Bone marrow (tissue), 2 donors: ENCODE measurements at regions not wholly inside any gene's neighbourhood (a gene's known extent, or its start where the extent isn't known, plus 50 kb on each side); places are given as distances from the start of the nearest gene placed in this dataset.

Experiments used
- DNase-seq, 2 donors: peaks; one replicate each; lab custom pipeline; 2025; lab: John Stamatoyannopoulos, UW

DNA sequence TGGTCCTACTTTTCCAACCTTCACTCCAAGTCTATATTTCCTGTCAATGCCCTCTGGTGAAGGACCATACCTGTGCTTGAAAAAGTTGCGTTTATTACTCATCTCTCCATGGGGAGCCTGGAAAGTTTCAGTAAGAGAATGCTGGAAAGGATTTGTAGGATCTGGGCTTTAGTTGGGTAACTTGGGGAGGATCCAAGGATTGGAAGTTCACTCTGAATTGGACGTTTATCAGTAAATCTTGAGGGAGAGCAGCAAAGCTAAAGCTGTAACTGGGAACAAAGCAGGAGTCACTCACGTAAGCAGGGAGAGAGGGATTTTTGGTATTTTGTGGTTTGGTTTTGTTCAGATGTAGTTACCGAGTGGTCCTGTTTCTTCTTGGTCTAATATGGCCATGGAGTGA lies 51.4 kb upstream of the NPVF start:
- no peak for DNase-seq

DNA sequence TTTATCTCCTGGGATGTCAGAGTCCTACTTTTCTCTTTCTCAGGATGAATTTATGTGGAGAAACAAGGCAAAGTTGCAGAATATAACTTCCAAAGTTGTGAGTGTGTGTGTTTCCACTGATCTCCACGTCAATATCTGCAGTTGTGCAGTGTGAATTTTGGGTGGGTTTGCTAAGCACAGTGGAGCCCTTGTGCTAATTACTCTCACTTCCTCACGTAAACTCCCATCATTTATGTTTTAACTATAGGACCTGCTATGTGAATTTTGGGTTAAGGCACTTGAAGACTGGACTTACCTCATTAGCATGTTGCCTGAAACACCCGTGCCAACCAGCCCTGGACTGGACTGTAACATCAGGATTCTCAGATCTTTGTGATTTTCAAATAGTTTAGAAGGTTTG lies 51.9 kb upstream of the NPVF start:
- no peak for DNase-seq

DNA sequence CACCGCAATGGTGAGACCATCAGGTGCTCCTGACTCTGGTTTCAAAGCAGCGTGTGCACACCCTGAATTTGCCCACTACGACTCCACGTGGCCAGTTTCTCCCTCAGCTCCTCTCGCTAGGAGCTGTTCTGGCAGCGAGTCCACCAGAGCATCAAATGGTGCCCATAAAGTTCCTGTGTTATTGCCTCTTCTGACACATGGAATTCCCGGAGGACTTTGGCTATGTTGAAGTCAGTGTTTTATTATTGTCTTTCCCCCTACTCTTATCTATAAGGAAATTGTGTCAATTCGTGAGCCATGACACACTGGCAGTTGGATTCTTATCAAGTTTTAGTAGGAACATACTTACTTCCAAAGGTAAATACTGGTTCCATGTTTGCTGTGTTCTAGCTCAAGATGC lies 53.9 kb upstream of the NPVF start:
- no peak for DNase-seq

DNA sequence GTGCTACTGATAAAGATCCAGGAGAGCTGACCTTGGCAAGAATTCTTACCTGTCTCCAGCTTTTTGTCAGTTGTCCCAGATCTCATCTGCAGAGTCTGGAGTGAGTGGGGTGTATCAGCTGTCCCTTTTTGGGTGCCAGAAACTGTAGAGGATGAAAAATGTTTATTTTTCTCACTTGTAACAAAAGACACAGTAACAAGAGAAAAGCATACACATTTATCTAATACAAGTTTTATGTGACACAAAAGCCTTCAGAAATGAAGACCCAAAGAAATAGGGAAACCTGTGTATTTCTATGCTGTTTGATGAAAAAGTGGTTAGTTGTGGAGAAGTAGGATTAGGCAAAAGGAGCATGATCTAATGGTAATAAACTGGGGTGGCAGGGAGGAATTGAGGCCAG lies 58.5 kb upstream of the NPVF start:
- DNase-seq = no peak

DNA sequence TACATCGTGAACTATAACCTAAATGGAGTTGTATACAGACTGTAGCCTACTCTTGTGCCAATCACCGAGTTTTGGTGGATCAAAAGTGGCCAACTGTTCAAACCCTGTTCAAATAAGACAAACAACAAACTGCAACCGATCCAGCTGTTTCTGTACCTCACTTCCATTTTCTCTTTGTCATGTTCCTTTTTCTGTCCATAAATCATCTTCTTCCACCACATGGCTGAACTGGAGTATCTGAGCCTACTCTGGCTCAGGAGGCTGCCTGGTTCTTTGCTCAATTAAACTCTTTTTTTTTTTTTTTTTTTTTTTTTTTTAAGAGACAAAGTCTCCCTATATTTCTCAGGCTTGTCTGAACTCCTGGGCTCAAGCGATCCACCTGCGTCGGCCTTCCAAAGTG lies 59.0 kb upstream of the NPVF start:
- DNase-seq = no peak

DNA sequence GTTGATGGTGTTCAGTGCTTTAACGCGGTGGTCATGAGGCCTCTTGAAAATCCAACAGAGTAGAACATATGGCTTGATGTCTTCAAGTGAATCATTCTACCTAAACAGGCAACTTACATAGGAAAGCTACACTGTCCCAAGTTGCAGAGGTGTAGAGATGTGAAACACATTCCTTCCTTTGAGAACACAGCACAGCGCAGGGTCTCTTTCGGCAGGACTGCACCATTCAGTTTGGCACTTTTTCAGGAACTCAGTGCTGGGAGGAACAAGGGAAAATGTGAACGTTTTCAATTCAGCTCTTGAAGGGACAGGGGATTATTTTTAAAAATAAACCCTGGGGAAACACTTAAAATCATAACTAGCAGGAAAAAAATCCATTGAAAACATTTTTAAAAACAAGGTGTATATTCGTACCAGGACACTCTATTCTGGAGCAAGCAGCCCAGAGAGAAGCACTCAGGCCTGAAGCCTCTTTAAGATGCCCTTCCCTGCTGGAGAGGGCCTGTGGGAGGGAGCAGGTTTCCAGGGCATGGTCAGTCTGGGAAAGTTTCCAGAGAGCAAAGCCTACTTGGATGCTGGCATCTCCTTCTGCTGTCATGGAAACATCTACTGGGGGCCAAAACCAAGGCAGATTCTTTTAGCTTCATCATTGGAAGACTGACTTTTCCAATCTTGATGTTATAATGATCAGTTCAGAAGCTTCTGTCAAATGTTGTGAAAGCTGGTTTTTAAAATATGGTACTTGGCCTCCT lies 60.4 kb upstream of the NPVF start:
- no peak for DNase-seq

DNA sequence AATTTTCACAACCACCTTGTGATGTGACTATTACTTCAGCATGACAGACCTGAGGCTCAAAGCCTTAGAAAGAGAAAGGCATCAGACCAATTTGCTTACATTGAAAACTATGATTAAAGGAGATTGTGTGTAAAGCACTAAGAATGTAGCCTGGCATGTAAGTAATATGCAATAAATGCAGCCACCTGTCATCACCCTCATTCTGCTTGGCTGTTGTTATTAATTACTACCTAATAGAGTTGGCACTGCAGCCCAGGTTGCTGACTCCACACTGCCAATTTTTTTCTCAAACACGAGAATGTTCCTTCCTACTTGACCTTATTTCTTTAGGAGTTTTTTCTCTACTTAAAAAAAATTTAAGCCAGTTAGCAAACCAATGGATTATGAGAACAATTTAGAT lies 61.2 kb upstream of the NPVF start:
- no peak for DNase-seq

DNA sequence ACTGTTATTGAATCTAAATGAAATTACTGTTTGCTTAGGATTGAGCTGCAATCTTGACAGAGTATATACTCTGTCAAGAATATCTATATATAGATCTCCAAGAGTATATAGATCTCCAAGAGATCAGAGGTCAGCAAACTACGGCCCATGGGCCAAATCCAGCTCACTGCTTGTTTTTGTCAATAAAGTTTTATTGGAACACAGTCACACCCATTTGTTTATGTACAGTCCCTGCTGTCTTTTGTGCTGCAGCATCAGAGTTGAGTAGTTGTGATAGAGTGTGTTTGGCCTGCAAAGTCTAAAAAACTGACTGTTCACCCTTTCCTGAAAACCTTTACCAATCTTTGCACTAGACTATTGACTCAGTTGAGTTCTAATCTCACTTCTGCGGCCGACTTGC lies 66.3 kb upstream of the NPVF start:
- no peak for DNase-seq

DNA sequence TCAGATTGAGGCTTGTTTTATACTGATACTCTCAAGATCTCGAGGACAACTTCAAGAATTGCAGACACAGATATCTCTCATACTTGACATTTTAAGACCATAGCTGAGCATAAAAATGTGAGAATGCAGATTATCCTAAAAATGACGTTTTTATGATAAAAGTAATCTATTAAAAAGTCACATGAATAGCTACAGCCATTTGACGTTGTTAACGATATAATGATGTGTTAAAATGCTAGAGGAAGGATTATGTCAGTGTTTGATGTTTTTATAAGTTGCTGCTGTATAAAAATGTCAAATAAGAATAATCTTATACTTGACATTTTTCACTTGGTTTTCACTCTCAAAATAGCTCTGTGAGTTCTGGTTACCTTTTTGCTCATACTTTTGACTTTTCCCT lies 67.1 kb upstream of the NPVF start:
- DNase-seq = no peak

DNA sequence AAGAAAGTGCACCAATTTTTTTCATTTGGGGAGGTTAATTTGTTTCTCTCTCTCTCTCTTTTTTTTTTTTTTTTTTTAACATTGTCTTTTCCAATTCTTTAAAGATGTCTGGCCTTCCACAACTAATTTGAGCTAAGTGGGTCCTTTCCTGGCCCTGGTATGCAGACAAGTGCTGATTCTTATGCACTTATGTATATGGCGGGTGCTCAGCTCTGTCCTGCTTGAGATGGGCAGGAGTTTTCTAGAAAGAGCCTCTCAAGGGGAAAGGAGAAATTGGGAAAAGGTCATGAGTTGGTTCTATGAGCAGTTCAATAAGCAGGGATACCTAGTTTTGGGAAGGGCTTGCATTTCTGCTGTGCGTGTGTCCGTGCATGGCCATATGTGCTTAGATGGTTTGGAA lies 67.8 kb upstream of the NPVF start:
- DNase-seq = no peak

DNA sequence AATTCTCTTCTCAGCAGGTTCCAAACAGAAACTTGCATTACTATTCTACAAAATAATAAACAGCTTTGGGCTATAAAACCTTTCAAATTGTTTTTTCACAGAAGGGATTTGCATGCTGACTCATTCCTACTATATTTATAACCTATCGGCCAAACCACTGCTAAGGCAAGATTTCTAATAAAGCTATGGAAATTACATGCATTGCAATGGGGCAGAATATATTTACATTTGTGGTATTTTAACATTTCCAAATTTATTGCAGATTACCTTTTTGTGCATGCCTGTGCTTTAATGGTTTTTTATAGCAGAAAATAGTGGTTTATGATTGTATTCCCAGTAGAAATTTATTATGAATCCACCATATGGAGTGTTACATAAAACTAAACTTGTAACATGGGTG lies 69.0 kb upstream of the NPVF start:
- DNase-seq = no peak

DNA sequence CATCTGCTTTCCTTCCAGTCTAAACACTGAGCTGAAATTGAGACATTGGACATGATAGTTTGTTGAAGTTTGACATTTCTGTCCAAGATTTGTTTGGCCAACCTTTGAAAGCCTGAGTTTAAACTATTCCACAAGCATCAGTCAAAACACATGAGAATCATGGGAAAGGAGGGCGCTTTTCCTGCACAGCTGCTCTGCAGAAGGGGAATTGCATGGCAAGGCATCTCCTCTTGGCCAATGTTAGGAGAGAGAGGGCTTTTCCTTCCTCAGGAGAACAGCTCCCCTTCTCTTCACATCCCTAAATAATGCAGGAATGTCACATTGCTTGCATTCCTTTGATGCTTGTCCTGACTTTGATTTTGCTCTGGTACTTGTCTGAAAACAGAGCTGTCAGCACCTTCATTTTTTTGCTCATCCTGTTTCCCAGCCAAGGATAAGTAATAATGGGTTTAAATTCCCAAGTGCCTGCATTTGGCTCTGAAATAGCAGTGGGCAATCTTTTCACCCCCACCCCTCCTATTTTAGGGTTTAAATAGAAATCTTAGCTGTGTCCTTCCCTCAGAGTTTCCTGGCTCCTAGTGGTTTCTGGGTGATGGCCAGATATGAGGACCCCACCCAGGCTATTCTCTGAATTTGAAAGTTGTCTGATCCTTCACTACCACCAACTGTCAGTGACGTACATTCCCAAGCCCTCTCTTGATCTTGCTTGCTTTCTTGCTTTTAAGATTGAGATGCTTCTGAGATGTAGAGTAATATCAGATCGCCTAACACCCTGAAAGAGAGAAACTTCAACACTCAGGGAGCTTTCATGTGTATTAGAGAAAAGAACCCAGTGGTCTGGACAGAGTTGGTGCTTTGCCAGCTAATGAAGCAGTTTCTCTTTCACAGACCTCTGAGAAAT lies 75.2 kb upstream of the NPVF start:
- DNase-seq = no peak

DNA sequence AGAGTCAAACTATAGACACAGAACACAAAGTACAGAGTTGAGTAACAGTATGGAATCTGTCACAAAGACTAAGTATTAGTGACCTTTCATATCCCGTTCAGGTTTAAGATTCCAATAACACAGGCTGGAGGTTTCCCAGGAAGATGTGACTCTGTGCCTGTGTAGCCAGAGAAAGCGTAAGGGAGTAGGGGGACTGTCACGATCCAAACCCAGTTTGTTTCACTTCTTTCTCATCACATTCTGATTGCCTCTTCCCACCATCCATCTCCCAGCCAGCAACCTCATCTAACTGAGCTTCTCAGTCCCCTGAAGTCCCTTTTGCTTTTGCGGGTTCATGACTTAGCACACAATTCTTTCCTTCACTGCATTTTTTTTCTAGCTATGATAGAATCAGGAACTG lies 76.4 kb upstream of the NPVF start:
- no peak for DNase-seq

DNA sequence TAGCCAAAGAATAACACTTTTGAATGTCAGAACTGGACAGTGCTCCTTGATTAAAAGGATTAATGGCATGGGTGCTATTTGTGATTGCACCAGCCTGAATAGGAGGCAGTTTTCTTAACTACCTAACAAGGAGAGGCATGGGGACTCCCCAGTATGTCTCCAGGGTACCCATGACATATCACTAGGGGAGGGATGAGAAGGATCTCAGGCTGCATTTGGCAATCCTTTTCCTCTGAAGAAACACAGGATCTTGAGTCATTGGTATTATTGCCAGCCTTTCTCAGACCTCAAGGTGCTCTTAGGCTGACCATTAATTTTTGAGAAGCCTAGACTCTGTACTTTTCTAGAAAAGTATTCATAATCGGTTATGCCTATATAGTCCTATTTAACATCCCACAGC lies 77.5 kb upstream of the NPVF start:
- no peak for DNase-seq

DNA sequence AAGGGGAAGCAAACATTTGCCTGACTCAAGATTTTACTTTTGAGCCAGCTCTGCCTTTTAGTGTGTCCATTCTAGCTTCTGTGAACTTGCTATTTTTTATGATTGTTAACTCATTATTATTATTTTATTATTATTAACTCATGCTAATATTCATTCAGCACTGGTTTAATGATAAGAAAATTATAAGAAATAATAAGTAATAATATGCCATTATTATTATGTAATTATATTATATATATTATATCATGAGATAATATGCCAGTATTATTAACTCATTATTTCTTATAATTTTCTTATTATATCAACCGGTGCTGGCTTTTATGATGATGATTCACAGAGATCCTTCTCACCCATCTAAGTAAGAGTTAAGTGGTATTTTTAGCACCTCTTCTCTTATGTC lies 79.3 kb upstream of the NPVF start:
- DNase-seq = no peak

DNA sequence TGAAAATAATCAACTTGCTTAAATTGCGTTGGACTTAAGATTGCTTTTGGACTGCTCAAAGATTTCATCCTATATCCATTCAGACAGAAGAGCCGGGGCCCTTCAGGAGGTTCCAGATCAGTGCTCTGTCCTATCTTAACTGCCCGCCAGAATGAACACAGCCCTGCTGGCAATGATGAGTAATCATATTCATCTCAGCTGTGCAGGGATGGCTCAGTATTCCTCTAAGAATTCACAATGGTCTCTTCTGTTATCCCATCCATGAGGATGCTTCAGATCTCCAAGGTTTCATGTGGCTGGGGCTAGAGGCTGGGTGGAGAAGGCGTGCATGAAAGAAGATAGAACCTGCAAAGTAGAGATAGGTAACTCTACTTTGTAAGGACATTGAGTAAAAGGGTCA lies 80.0 kb upstream of the NPVF start:
- DNase-seq = no peak

DNA sequence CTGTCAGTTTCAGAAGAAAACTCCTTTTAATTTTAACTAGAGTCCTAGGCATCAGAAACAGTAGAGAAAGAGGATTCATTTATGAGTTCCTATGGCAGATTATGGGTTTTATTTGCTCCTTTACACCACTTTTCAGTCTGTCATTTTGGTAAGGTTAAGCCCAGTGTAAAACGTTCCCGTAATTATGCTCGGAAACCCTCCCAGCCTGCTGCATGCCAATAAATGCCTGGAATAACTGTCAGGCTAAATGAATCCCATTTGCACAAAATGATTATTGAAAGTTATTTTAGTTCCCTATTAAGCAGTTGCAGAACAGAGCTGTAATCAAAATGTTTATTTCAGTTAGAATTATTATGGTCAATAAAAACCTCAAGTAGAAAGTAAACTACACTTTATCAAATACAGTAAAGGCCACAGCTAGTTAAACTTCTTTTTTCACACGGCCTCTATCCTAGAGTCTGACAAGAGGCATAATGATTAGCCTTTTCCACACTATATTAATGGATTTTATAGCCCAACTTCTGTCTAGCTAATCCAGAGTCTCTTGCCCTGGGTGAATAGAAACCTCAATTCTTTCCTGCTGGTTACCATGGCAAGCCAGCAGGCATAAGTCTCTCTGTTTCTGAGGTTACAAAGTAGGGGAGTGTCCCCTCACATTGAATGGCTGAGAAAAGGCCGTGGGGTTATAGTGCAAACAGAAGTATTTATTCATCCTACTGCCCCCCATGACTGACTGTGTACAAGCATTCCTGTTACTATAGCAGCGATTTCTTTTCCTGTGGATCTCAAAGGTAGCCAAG lies 80.8 kb upstream of the NPVF start:
- DNase-seq = no peak

DNA sequence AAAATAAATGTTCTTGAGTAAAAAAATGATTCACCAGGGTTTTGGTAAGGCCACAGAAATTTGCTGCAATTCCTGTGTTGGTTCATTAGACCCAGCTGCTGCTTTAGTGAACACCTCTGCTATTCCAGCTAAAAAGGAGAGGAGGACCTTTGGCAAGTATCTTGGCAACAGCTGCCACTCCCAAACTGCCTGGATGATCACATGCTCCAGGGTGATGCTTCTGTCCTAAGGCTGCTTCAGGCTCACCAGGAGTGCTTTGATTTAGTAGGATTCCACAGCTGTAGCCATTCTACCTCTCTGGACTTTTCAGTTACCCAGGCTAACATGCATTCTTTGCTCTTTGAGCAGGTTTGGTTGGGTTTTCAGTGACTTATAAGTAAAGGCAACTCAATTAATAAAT lies 82.6 kb upstream of the NPVF start:
- no peak for DNase-seq

DNA sequence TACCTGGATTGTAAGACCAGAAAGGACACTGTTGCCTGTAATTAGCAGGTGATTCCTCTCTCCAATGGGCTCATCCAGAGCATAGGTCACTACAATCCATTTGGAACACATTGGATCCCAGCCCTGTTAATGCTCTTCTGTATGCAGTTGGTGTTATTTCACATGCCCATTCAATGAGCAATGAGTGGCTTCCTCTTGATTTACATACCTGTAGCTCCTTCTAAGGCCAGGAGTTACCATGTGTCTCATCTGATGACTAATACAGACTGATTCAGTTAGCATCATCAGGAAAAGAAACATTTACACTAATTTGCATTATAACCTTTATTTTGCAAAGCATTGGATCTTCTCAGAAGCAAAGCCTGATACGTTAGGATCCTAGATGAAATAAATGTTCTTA lies 83.1 kb upstream of the NPVF start:
- no peak for DNase-seq

DNA sequence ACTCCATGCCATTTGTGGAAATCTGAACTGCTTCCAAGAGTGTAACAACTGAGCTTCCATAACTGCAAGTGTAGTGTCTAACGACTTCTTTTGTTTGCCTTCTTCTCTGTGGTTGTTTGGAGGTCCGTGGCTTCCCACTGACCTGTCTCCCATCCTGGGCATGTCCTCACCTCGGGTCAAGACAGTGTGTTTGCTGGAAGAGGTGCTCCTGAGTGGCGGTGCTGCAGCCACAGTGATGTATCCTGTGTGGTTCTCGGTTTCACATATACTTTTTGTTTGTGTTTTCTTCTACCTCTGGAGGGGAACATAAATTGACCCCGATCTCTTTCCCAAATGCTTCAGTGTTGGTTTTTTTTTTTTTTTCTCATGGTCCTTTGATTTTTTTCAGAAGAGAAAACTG lies 84.7 kb upstream of the NPVF start:
- no peak for DNase-seq

DNA sequence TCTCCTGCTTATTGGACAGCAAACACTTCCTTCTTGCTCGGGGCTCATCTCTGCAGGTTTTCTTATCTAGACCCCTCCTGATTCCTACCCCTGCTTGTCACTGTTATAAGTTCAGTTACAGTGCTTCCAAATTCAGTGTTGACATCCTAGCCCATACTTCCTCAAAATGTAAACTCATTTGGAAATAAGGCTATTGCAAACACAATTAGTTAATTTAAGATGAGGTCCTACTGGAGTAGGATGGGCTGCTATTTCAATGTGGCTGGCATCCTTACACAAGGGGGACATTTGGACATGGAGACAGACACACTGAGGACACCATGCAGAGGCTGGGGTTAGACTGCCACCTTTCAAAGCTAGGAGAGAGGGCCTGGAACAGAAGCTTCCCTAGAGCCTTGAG lies 85.2 kb upstream of the NPVF start:
- no peak for DNase-seq

DNA sequence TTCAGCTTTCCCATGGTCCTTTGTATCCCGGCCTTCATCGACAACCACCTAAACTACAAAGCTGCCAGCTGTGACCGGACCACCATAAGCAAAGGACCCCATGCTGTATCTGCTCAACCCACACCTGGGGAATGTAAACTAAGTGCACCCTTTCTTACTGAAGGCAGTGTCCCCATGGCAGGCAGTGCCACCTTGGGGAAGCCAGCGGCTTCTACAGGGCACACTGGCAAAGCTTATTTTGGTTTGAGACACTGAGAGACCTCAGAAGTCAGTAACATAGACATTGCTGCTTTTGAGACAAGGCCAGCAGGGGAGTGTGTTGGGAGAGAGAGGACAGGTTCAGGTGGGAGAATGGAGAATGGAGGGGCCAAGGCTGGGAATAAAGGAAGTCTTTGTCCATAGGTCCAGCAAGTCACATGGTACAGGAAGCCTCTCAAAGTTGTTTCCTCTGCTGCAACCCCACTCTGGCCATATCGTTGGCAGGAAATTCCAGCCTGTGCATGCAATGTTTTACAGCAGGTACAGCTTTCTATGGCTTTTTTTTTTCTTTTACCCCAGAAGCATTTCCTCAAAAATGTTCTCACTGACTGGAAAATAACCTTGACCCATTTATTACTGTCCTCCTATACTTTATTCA lies 85.9 kb upstream of the NPVF start:
- DNase-seq = no peak
